GM12878 (cell line): ENCODE measurements at regions not wholly inside any gene's neighbourhood (a gene's known extent, or its start where the extent isn't known, plus 50 kb on each side); places are given as distances from the start of the nearest gene placed in this dataset.

Experiments used
- ATAC-seq: fragments of 200-7000 bp; cut with Tn5 transposase; 3 replicates; pipeline ENCODE4 v1.9.1; 2020; ENCODE audit warnings: mild to moderate bottlenecking, moderate library complexity
- BruUV-seq: library from RNA; stranded (reverse); fragments of 400-500 nt; replicated peaks from 2 replicates; lab custom pipeline; 2021; lab: Mats Ljungman, UMichigan
- CTCF ChIA-PET: fragments of 300-600 bp; sonication (Branson Sonifier 250); formaldehyde crosslinking; extraction: SDS; loops from one replicate; lab custom pipeline; 2021; ENCODE audit warnings: inconsistent platforms; lab: Yijun Ruan, JAX
- POLR2A ChIA-PET: fragments of 350-600 bp; formaldehyde crosslinking; extraction: SDS; loops from one replicate; lab custom pipeline; 2021; ENCODE audit warnings: inconsistent platforms; lab: Charles Lee
- RAD21 ChIA-PET: fragments of 300-600 bp; sonication (Branson Sonifier 250); formaldehyde crosslinking; loops from one replicate; lab custom pipeline; 2023; ENCODE audit warnings: antibody characterized with exemption; ENCODE audit not compliant: unreplicated experiment; lab: Charles Lee
- SMC1A ChIA-PET: fragments of 300-600 bp; sonication (Branson Sonifier 250); formaldehyde crosslinking; loops from one replicate; lab custom pipeline; 2023; ENCODE audit not compliant: unreplicated experiment, uncharacterized antibody; lab: Charles Lee
- DNase-seq: peaks from one replicate; pipeline ENCODE4 v3.0.0-alpha.2; 2011; ENCODE audit warnings: low read depth, low spot score
- FAIRE-seq: peaks from 3 replicates; lab custom pipeline; 2011; peaks lifted over from hg19 to GRCh38; lab: Jason Lieb, UNC
- H2AFZ ChIP-seq: 2 replicates; pipeline ENCODE4 v1.6.0; 2011; ENCODE audit warnings: low read depth, low read length, control low read depth; ENCODE audit not compliant: control insufficient read depth
- H3K27ac ChIP-seq: 2 replicates; pipeline ENCODE4 v1.5.1; 2011; ENCODE audit warnings: control low read depth; ENCODE audit not compliant: control insufficient read depth, insufficient read depth
- H3K27me3 ChIP-seq, 2 experiments: replicated peaks in 1 of 2; 2 replicates each; pipeline versions ENCODE4 v1.6.0 to v1.6.1; 2011; ENCODE audit warnings: low read length in 1 of 2; ENCODE audit not compliant: control insufficient read depth in 2 of 2, insufficient read depth in 2 of 2
- H3K36me3 ChIP-seq, 2 experiments: 2 replicates each; pipeline ENCODE4 v1.5.1; 2011; ENCODE audit warnings: low read length in 1 of 2; ENCODE audit not compliant: control insufficient read depth in 2 of 2, insufficient read depth in 2 of 2
- H3K4me1 ChIP-seq: 2 replicates; pipeline ENCODE4 v1.6.1; 2011; ENCODE audit warnings: mild to moderate bottlenecking, low read length, moderate library complexity, mixed read lengths; ENCODE audit not compliant: control insufficient read depth, insufficient read depth
- H3K4me2 ChIP-seq: 2 replicates; pipeline ENCODE4 v1.6.0; 2011; ENCODE audit warnings: control low read depth; ENCODE audit not compliant: control insufficient read depth, insufficient read depth
- H3K4me3 ChIP-seq: fragments of 200-600 bp; sonication (generic); 2 replicates; pipeline ENCODE4 v1.5.1; 2016
- H3K79me2 ChIP-seq: 2 replicates; pipeline ENCODE4 v1.6.0; 2011; ENCODE audit warnings: low read length; ENCODE audit not compliant: control insufficient read depth, insufficient read depth
- H3K9ac ChIP-seq: 2 replicates; pipeline ENCODE4 v1.8.0; 2011; ENCODE audit warnings: low read length, control low read depth, mixed read lengths; ENCODE audit not compliant: control insufficient read depth, insufficient read depth
- H3K9me3 ChIP-seq: replicated peaks from 3 replicates; pipeline ENCODE4 v1.5.1; 2011; ENCODE audit warnings: mild to moderate bottlenecking, low read length; ENCODE audit not compliant: control insufficient read depth, insufficient read depth
- H4K20me1 ChIP-seq: 2 replicates; pipeline ENCODE4 v1.6.0; 2011; ENCODE audit not compliant: control insufficient read depth, insufficient read depth
- CBFB ChIP-seq: IDR thresholded peaks from 2 replicates; pipeline ENCODE4 v1.6.1; 2016; ENCODE audit warnings: antibody characterized with exemption, low read depth
- CREB1 ChIP-seq: IDR thresholded peaks from 2 replicates; pipeline ENCODE4 v1.6.1; 2012; ENCODE audit warnings: low read depth, mild to moderate bottlenecking, inconsistent platforms
- ETV6 ChIP-seq, 2 experiments: fragments of 450-650 bp in 1 of 2; IDR thresholded peaks in 1 of 2; conservative IDR thresholded peaks in 1 of 2; 2 replicates each; pipeline ENCODE4 v1.6.1; 2014; ENCODE audit warnings: antibody characterized with exemption in 1 of 2, borderline replicate concordance in 1 of 2, low read depth in 1 of 2, mild to moderate bottlenecking in 1 of 2, moderate library complexity in 1 of 2
- GABPA ChIP-seq: IDR thresholded peaks from 2 replicates; pipeline ENCODE4 v1.6.1; 2014; ENCODE audit warnings: antibody characterized with exemption, low read depth, mild to moderate bottlenecking, inconsistent platforms
- HDAC6 ChIP-seq: fragments of 200-600 bp; sonication (generic); IDR thresholded peaks from one replicate; pipeline ENCODE4 v1.8.0; 2017; ENCODE audit warnings: antibody characterized with exemption; ENCODE audit not compliant: unreplicated experiment
- NFIC ChIP-seq: IDR thresholded peaks from 2 replicates; pipeline ENCODE4 v1.6.1; 2012; ENCODE audit warnings: low read depth, mild to moderate bottlenecking, inconsistent platforms, low read length, moderate library complexity
- RAD21 ChIP-seq: IDR thresholded peaks from 2 replicates; pipeline ENCODE4 v1.6.1; 2011; ENCODE audit warnings: mild to moderate bottlenecking, low read depth, low read length, moderate library complexity; ENCODE audit not compliant: insufficient read depth
- SREBF1 ChIP-seq: IDR thresholded peaks from 2 replicates; pipeline ENCODE4 v1.6.1; 2012; ENCODE audit warnings: mild to moderate bottlenecking, low read length
- STAT3 ChIP-seq: IDR thresholded peaks from 2 replicates; pipeline ENCODE4 v1.6.1; 2011; ENCODE audit warnings: low read depth, low read length, improper control_type of control experiment
- TCF12 ChIP-seq: IDR thresholded peaks from 2 replicates; pipeline ENCODE4 v1.6.1; 2011; ENCODE audit warnings: low read depth, mild to moderate bottlenecking, low read length
- WGBS: methylation state at CpG from one replicate; pipeline ENCODE4 v1.1.6; 2016; ENCODE audit warnings: low lambda C conversion rate; ENCODE audit not compliant: insufficient replicate concordance, insufficient coverage; ENCODE audit errors: missing lambda C conversion rate; 5-methylcytosine and 5-hydroxymethylcytosine counted together
- in situ Hi-C: fragments of 300-500 bp; cut with MboI; formaldehyde crosslinking; loops from 9 replicates; pipeline ENCODE4 v1.14.3; 2018; ENCODE audit warnings: mixed read lengths
- intact Hi-C: fragments of 100-400 bp; cut with micrococcal nuclease; formaldehyde crosslinking; loops from one replicate; pipeline ENCODE4 v1.14.2; 2022; ENCODE audit not compliant: unreplicated experiment

DNA sequence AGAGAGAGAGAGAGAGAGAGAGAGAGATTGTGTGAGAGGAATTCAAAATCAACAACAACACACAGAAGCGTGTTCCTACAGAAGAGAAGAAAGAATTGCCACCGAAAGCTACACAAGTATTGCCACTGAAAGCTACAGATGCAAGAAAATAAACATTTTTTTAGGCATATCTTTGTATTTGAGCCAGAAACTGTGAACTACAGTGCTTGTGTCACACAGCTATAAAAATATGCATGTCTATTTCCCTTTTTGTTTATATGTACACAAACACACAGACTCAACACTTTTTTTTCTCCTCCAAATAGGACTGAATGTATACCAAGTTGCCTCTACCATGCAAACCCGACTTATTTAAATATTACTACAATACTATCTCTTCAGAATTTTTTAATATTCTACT lies 290.4 kb downstream of the SLITRK5 start (continued):
- no peak for TF ChIP-seq RAD21
- no peak for TF ChIP-seq STAT3
- no peak for TF ChIP-seq CBFB
- TF ChIP-seq ETV6 (conservative IDR thresholded peaks at IDR 0.05 in 1 of 2, IDR thresholded peaks at IDR 0.05 in 1 of 2; ENCODE audit: borderline replicate concordance in 1 of 2, low read depth in 1 of 2): no peak
- TF ChIP-seq NFIC: no peak
- no peak for TF ChIP-seq CREB1

DNA sequence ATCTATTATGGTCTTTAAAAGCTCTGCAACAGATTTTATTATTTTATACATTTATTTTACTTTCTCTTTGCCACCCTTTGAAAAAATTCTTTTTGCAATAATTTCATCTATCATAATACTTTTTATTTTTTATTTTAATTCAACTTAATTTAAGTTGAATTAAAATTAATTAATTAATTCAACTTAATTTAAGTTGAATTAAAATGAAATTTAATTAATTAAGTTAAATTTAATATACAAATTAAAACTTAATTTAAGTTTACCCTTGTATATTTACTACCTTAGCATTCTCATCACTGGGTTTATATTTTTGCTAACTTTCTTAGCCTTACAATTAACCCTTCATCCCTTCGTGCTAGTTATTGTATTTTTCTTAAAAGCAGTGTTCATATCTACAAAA lies 301.4 kb downstream of the SLITRK5 start:
- Histone ChIP-seq H3K27me3 (no peaks in the 10 kb centered on the region), H3K27ac (no peak overlapping the region), H2AFZ (no peak overlapping the region), H3K36me3 (no peaks in the 10 kb centered on the region), H3K9ac (no peak overlapping the region), H3K4me2 (no peak overlapping the region), H3K79me2 (no peaks in the 10 kb centered on the region), H3K9me3 (no peaks in the 10 kb centered on the region), H3K4me3 (no peak overlapping the region), H4K20me1 (no peaks in the 10 kb centered on the region), H3K4me1 (no peaks in the 10 kb centered on the region)
- BruUV-seq: no TSS peak
- TF ChIP-seq HDAC6: no peak
- no peak for TF ChIP-seq GABPA
- no peak for TF ChIP-seq NFIC
- TF ChIP-seq TCF12: no peak
- no peak for TF ChIP-seq SREBF1
- intact Hi-C loops (no loop called here), in situ Hi-C loops (no loop called here)
- no peak for ATAC-seq
- 0% methylated on average over 1 of the region's 1 CpG for WGBS
- DNase-seq: no peak
- FAIRE-seq: no peak
- CTCF ChIA-PET: no interaction called here
- POLR2A ChIA-PET: no interaction called here
- RAD21 ChIA-PET: no interaction called here
- SMC1A ChIA-PET: no interaction called here
